HepG2 (cell line): ENCODE measurements at regions not wholly inside any gene's neighbourhood (a gene's known extent, or its start where the extent isn't known, plus 50 kb on each side); places are given as distances from the start of the nearest gene placed in this dataset.

Experiments
- ATAC-seq: fragments of 200-7000 bp; cut with Tn5 transposase; 3 replicates; pipeline ENCODE4 v1.9.1; 2020; ENCODE audit warnings: mild to moderate bottlenecking, moderate library complexity
- BruUV-seq: library from RNA; stranded (reverse); fragments of 400-500 nt; replicated peaks from 2 replicates; lab custom pipeline; 2021; lab: Mats Ljungman, UMichigan
- CTCF ChIA-PET: fragments of 300-600 bp; formaldehyde crosslinking; extraction: SDS; loops from one replicate; lab custom pipeline; 2021; ENCODE audit warnings: low total read pairs, inconsistent platforms, low intra/inter-chr PET ratio; lab: Yijun Ruan, JAX
- POLR2A ChIA-PET: fragments of 350-600 bp; sonication (Branson Sonifier 250); formaldehyde crosslinking; loops from one replicate; lab custom pipeline; 2020; ENCODE audit warnings: antibody characterized with exemption, inconsistent platforms; lab: Yijun Ruan, JAX
- DNase-seq: peaks from one replicate; pipeline ENCODE4 v3.0.0-alpha.2; 2015; ENCODE audit warnings: low spot score
- FAIRE-seq: peaks from 3 replicates; lab custom pipeline; 2011; peaks lifted over from hg19 to GRCh38; lab: Jason Lieb, UNC
- H2AFZ ChIP-seq: one replicate; pipeline ENCODE4 v1.6.1; 2011; ENCODE audit warnings: low read length, inconsistent platforms
- H3K27ac ChIP-seq: fragments of 300-600 bp; 3 replicates; pipeline ENCODE4 v1.8.0; 2011; ENCODE audit warnings: mixed run types, mild to moderate bottlenecking, mixed read lengths, low read length, inconsistent platforms; ENCODE audit not compliant: insufficient read depth; ENCODE audit errors: extremely low read length
- H3K27me3 ChIP-seq, 2 experiments: fragments of 200-600 bp in 1 of 2; 2 replicates in 1 of 2; 3 replicates in 1 of 2; pipeline versions ENCODE4 v1.6.0 to v1.8.0; 2011; ENCODE audit warnings: low read length in 2 of 2, mild to moderate bottlenecking in 2 of 2, moderate library complexity in 2 of 2, inconsistent platforms in 1 of 2; ENCODE audit not compliant: insufficient read depth in 2 of 2, control insufficient read depth in 1 of 2
- H3K36me3 ChIP-seq, 2 experiments: fragments of 200-600 bp in 1 of 2; replicated peaks in 1 of 2; 2 replicates in 1 of 2; 3 replicates in 1 of 2; pipeline versions ENCODE4 v1.5.1 to v1.8.0; 2011; ENCODE audit warnings: low read length in 2 of 2, inconsistent platforms in 1 of 2; ENCODE audit not compliant: insufficient read depth in 2 of 2, control insufficient read depth in 1 of 2
- H3K4me1 ChIP-seq: 2 replicates; pipeline ENCODE4 v1.5.1; 2012; ENCODE audit warnings: low read length, inconsistent platforms; ENCODE audit not compliant: insufficient read depth
- H3K4me2 ChIP-seq: 2 replicates; pipeline ENCODE4 v1.6.0; 2011; ENCODE audit warnings: low read depth, low read length, inconsistent platforms
- H3K4me3 ChIP-seq, 3 experiments: fragments of 200-600 bp in 1 of 3; sonication (generic), shearing (Covaris generic) in 1 of 3; replicated peaks in 1 of 3; 2 replicates each; pipeline ENCODE4 v1.5.1; 2011 to 2016; ENCODE audit warnings: low read length in 3 of 3, inconsistent platforms in 2 of 3, low read depth in 2 of 3, mild to moderate bottlenecking in 2 of 3, control low read depth in 1 of 3, mixed read lengths in 1 of 3; ENCODE audit not compliant: insufficient read depth in 1 of 3
- H3K79me2 ChIP-seq: one replicate; pipeline ENCODE4 v1.6.1; 2011; ENCODE audit warnings: low read length, inconsistent platforms; ENCODE audit not compliant: insufficient read depth
- H3K9ac ChIP-seq: 2 replicates; pipeline ENCODE4 v1.6.0; 2011; ENCODE audit warnings: mild to moderate bottlenecking, low read depth, low read length, inconsistent platforms; ENCODE audit not compliant: insufficient read depth
- H3K9me3 ChIP-seq: 2 replicates; pipeline ENCODE4 v1.5.1; 2012; ENCODE audit warnings: mild to moderate bottlenecking, low read length
- H4K20me1 ChIP-seq: 2 replicates; pipeline ENCODE4 v1.6.0; 2011; ENCODE audit warnings: inconsistent platforms, mild to moderate bottlenecking, low read length, moderate library complexity; ENCODE audit not compliant: insufficient read depth
- ADNP ChIP-seq: sonication (generic); formaldehyde crosslinking; IDR thresholded peaks from 2 replicates; pipeline ENCODE4 v1.4.0; 2020; ENCODE audit warnings: missing genetic modification reagents
- GMEB1 ChIP-seq: sonication (generic); formaldehyde crosslinking; IDR thresholded peaks from 2 replicates; pipeline ENCODE4 v1.5.1; 2020; ENCODE audit warnings: missing genetic modification reagents, mild to moderate bottlenecking, borderline replicate concordance
- MEIS2 ChIP-seq: sonication (generic); formaldehyde crosslinking; IDR thresholded peaks from 2 replicates; pipeline ENCODE4 v1.9.0; 2021; ENCODE audit warnings: mild to moderate bottlenecking, missing genetic modification reagents
- TBX3 ChIP-seq: fragments of 450-650 bp; IDR thresholded peaks from 2 replicates; pipeline ENCODE4 v1.6.1; 2017; ENCODE audit warnings: antibody characterized with exemption, mild to moderate bottlenecking, inconsistent platforms, borderline replicate concordance
- TEAD2 ChIP-seq: sonication (generic); formaldehyde crosslinking; IDR thresholded peaks from 2 replicates; pipeline ENCODE4 v1.9.0; 2021; ENCODE audit warnings: missing genetic modification reagents
- TERF1 ChIP-seq: sonication (generic); formaldehyde crosslinking; IDR thresholded peaks from 2 replicates; pipeline ENCODE4 v1.8.0; 2022; ENCODE audit warnings: mild to moderate bottlenecking, missing genetic modification reagents, moderate library complexity
- ZNF234 ChIP-seq: sonication (generic); formaldehyde crosslinking; conservative IDR thresholded peaks from 2 replicates; pipeline ENCODE4 v1.5.1; 2020; ENCODE audit warnings: mild to moderate bottlenecking, missing genetic modification reagents
- ZNF546 ChIP-seq: sonication (generic); formaldehyde crosslinking; conservative IDR thresholded peaks from 2 replicates; pipeline ENCODE4 v1.8.1; 2023; ENCODE audit warnings: mild to moderate bottlenecking, missing genetic modification reagents
- ZNF598 ChIP-seq: sonication (generic); formaldehyde crosslinking; IDR thresholded peaks from 2 replicates; pipeline ENCODE4 v1.5.1; 2020; ENCODE audit warnings: mild to moderate bottlenecking, missing genetic modification reagents, borderline replicate concordance
- WGBS: methylation state at CpG from one replicate; pipeline ENCODE4 v1.1.6; 2017; ENCODE audit warnings: low lambda C conversion rate; 5-methylcytosine and 5-hydroxymethylcytosine counted together
- in situ Hi-C: cut with HindIII; loops from 2 replicates; pipeline ENCODE4 v1.10.0; 2017; ENCODE audit warnings: low pct_unique_long_range_greater_than_20kb; ENCODE audit not compliant: extremely low pct_ligation_motif_present
- intact Hi-C: fragments of 100-400 bp; cut with micrococcal nuclease; formaldehyde crosslinking; loops from one replicate; pipeline ENCODE4 v1.10.0; 2022; ENCODE audit not compliant: unreplicated experiment

- no peak for TF ChIP-seq ZNF598
- no peak for TF ChIP-seq TEAD2 (CRISPR knock-in tag)
- TF ChIP-seq, all 625 proteins: peak for 0
Observed at GRCh38 chr9:135401218-135401617, 78.4 kb upstream of the PPP1R26 start (continued).

- H3K4me2 ChIP-seq, result no peak overlapping the region
- no peak overlapping the region for H2AFZ ChIP-seq
- TF ChIP-seq TBX3, result no peak
- no peak for TF ChIP-seq GMEB1 (CRISPR knock-in tag)
- no peak for TF ChIP-seq ADNP (CRISPR knock-in tag)
- TF ChIP-seq MEIS2, result no peak
- TF ChIP-seq ZNF234 (CRISPR knock-in tag), result no peak
- no peak for TF ChIP-seq ZNF546 (CRISPR knock-in tag)
- TF ChIP-seq TERF1 (CRISPR knock-in tag), result no peak
- in situ Hi-C loops (no loop called here), intact Hi-C loops (no loop called here)
- WGBS, result 0% methylated on average over 6 of the region's 18 CpGs
- H3K79me2 ChIP-seq, result no peaks in the 10 kb centered on the region
- peaks cover 5% of the 10 kb centered on the region; the same call in 1 of the 2 replicates for H4K20me1 ChIP-seq
- POLR2A ChIA-PET, result no interaction called here
- no peaks in the 10 kb centered on the region for H3K4me1 ChIP-seq
- peaks cover 1 to 35% of the 10 kb centered on the region in 2 experiments; a peak in 4 of 5 replicates for H3K27me3 ChIP-seq
- DNase-seq (no peak), FAIRE-seq (no peak), ATAC-seq (no peak)
- CTCF ChIA-PET, result no interaction called here
- H3K9ac ChIP-seq, result no peak overlapping the region
- no peak overlapping the region for H3K4me3 ChIP-seq
- no peak overlapping the region for H3K27ac ChIP-seq
- BruUV-seq, result no TSS peak
- H3K36me3 ChIP-seq, result no peaks in the 10 kb centered on the region
- H3K9me3 ChIP-seq, result no peaks in the 10 kb centered on the region
Observed at GRCh38 chr9:135402048-135402738, 77.4 kb upstream of the PPP1R26 start.
